ENCODE measurements at regions not wholly inside any gene's neighbourhood (a gene's known extent, or its start where the extent isn't known, plus 50 kb on each side); places are given as distances from the start of the nearest gene placed in this dataset.

DNA sequence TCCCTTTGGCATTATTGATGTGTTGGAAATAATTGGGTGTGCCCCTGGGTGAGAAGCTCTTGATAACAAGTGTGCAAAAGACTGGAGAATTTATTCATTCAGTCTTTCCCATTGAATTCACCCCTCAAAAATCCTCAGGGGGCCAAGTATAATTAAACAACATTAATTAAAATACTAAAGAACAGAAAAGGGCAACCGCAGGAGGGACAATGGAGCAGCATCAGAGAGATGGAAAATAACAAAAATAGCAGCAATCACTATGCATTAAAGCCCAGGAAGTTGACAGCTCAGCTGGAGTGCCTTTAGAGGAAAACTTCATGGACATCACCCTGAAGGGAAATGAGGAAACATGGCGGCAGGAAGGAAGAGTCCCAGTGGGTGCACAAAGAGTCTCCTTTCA is 227.6 kb downstream of the MINAR1 start:
- no peak for DNase-seq (ENCODE audit: low spot score)
- TF ChIP-seq, protein P1, sequence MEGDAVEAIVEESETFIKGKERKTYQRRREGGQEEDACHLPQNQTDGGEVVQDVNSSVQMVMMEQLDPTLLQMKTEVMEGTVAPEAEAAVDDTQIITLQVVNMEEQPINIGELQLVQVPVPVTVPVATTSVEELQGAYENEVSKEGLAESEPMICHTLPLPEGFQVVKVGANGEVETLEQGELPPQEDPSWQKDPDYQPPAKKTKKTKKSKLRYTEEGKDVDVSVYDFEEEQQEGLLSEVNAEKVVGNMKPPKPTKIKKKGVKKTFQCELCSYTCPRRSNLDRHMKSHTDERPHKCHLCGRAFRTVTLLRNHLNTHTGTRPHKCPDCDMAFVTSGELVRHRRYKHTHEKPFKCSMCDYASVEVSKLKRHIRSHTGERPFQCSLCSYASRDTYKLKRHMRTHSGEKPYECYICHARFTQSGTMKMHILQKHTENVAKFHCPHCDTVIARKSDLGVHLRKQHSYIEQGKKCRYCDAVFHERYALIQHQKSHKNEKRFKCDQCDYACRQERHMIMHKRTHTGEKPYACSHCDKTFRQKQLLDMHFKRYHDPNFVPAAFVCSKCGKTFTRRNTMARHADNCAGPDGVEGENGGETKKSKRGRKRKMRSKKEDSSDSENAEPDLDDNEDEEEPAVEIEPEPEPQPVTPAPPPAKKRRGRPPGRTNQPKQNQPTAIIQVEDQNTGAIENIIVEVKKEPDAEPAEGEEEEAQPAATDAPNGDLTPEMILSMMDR (IDR thresholded peaks at IDR 0.05; ENCODE audit: extremely low read depth, missing control alignments): no peak

DNA sequence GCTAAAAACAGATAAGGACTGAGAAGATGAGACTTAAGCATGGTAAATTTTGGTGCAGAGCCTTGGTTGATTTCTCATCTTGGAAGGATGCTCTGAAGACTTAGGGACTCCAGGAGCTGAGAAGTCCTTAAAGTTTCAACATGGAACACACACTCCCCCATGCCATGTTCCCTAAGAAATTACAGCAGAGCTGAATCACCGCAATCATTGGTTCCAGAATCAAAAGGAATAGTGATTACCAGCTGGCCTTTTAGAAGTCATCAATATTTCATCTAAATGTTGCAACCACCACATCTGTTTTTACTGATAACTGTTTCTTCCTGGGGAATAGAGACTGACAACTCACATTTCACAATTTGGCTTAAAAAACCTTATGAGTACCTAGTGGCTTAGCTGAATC is 229.3 kb downstream of the MINAR1 start:
- no peak for DNase-seq (ENCODE audit: low spot score)
- TF ChIP-seq, protein P1 (IDR thresholded peaks at IDR 0.05; ENCODE audit: extremely low read depth, missing control alignments): no peak

DNA sequence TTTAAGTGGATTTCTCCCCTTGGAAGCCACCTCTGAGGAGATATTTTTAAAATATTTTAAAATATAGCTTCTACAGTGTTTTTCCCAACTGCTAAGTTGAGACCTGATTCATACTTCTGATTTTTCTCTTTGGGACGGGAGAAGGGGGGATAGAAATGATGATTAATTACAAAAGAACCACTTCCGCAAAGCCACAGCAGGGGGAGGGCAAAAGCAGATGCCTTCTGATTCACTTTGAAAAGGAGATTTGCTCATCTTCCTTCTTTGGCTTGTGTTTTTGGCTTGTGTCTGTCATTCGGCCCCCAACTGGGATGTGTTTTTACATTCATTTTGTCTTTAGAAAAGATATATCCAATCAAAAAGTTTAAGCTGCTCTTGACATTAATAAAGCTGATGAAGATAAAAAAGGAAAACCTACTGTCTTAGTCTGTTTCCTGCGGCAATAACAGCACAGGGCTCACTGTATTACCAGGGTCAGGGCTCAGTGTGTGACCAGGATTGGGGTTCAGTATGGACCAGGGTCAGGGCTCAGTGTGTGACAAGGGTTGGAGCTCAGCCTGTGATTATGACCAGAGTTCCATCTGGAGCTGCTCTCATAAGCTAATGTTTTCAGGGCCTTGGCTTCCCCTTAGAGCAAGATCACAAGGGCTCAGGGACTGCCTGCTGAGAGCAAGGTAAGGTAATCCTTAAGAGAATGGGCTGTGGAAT is 223.2 kb downstream of the MTHFS start:
- peak; percentile 50 for DNase-seq (ENCODE audit: low spot score)
- TF ChIP-seq, protein P1 (IDR thresholded peaks at IDR 0.05; ENCODE audit: extremely low read depth, missing control alignments): no peak

DNA sequence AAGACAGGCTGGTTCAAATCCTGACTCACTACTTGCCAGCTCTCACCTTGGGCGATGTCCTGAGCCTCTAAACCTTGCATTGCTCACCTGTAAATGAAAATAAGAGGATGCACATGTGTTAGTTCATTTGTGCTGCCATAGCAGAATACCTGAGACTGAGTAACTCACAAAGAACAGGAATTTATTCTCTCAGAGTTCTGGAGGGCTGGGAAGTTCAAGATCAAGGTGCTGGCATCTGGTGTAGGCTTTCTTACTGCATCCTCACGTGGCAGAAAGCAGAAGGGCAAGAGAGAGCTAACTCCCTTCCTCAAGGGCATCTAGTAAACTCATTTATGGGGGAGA is 222.7 kb downstream of the MTHFS start:
- TF ChIP-seq, protein P1 (IDR thresholded peaks at IDR 0.05; ENCODE audit: extremely low read depth, missing control alignments): no peak
- no peak for DNase-seq (ENCODE audit: low spot score)

DNA sequence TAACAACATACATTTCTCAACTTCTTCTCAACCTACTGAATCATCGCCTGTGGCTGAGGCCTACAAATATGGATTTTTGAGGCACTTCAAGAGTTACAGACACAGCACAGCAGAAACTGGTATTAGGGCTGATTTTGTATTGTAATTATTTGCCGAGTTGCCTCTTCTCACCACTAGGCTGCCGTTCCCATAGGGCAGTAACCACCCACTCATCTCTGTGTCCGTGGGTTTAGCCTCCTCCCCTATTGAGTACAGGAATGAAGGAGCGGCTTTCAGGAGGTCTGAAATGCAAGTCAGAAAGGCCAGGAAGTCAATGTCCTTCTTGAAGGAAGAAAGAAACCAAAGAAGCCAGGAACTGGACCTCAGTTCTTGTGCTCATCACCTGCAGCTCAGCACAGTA is 220.8 kb downstream of the MTHFS start:
- TF ChIP-seq, protein P1 (IDR thresholded peaks at IDR 0.05; ENCODE audit: extremely low read depth, missing control alignments): no peak
- DNase-seq (ENCODE audit: low spot score): no peak

DNA sequence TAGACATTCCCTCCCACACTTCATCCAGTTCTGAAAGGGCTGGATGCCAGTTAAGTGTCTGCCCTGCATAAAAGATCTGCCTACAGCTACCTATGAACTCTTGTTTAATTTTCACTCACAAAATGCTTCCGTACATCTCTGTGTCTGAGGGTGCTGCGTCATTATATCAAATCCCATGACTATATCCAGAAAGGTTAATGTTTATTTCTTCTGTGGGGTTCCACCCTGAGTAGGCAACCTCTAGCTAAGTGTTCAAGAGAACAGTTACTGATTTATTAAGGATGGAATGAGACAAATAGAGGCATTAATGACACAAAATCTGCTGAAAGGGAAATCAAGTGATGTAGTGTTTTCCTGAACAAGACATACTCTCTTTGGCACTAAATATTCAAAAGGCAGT is 220.2 kb downstream of the MTHFS start:
- DNase-seq (ENCODE audit: low spot score): no peak
- TF ChIP-seq, protein P1 (IDR thresholded peaks at IDR 0.05; ENCODE audit: extremely low read depth, missing control alignments): no peak

DNA sequence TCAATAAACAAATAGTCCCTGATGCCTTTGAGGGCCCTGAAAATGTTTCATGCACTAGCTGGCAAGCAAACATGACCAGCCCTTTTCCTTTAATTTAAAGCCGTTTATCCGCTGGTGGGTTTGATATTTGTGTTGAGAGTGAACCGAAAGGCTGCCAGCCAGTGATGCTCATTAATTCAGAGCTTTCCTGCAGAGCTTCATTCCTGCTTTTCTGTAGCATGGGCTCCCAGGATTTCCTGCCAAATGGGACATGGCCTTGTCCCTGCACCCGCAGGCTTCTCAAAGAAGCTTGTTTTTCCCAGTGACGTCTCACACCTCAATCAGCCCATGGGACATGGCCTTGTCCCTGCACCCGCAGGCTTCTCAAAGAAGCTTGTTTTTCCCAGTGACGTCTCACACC is 219.6 kb downstream of the MTHFS start:
- TF ChIP-seq, protein P1 (IDR thresholded peaks at IDR 0.05; ENCODE audit: extremely low read depth, missing control alignments): no peak
- DNase-seq (ENCODE audit: low spot score): no peak

Data from GM20000 (cell line).